GM18867 (cell line): ENCODE measurements at regions not wholly inside any gene's neighbourhood (a gene's known extent, or its start where the extent isn't known, plus 50 kb on each side); places are given as distances from the start of the nearest gene placed in this dataset.

Experiments
- ATAC-seq: cut with Tn5 transposase; IDR thresholded peaks from one replicate; pipeline ENCODE4 v1.9.1; 2021; ENCODE audit warnings: mild to moderate bottlenecking, moderate library complexity; ENCODE audit not compliant: unreplicated experiment

GRCh38 chr13:53631511-53631910 is 602.9 kb downstream of the OLFM4 start:
- no peak for ATAC-seq

- no peak for ATAC-seq
These were observed 609.4 kb downstream of the OLFM4 start for GRCh38 chr13:53638040-53638439.

- no peak for ATAC-seq
These were observed 613.7 kb downstream of the OLFM4 start for GRCh38 chr13:53642306-53642705.

GRCh38 chr13:53648673-53649072 is 620.1 kb downstream of the OLFM4 start:
- no peak for ATAC-seq

GRCh38 chr13:53672005-53672404 is 643.4 kb downstream of the OLFM4 start:
- no peak for ATAC-seq

GRCh38 chr13:53683146-53683545 is 654.5 kb downstream of the OLFM4 start:
- ATAC-seq: no peak

GRCh38 chr13:53683608-53684007 is 655.0 kb downstream of the OLFM4 start:
- no peak for ATAC-seq

GRCh38 chr13:53691417-53691816 is 662.8 kb downstream of the OLFM4 start:
- no peak for ATAC-seq

- ATAC-seq: no peak
These were observed 666.4 kb downstream of the OLFM4 start for GRCh38 chr13:53694814-53695532.

GRCh38 chr13:53703371-53704080 is 674.9 kb downstream of the OLFM4 start:
- no peak for ATAC-seq

- no peak for ATAC-seq
These were observed 690.7 kb downstream of the OLFM4 start for GRCh38 chr13:53719281-53719680.

- ATAC-seq: no peak
These were observed 704.1 kb downstream of the OLFM4 start for GRCh38 chr13:53732664-53733063.

GRCh38 chr13:53743906-53744305 is 715.3 kb downstream of the OLFM4 start:
- ATAC-seq: no peak

- ATAC-seq: no peak
These were observed 719.2 kb downstream of the OLFM4 start for GRCh38 chr13:53747825-53748224.

GRCh38 chr13:53749306-53749705 is 720.7 kb downstream of the OLFM4 start:
- no peak for ATAC-seq

GRCh38 chr13:53759016-53759415 is 730.4 kb downstream of the OLFM4 start:
- no peak for ATAC-seq

GRCh38 chr13:53775807-53776206 is 747.2 kb downstream of the OLFM4 start:
- no peak for ATAC-seq

- no peak for ATAC-seq
These were observed 750.3 kb downstream of the OLFM4 start for GRCh38 chr13:53778937-53779336.

GRCh38 chr13:53781941-53782340 is 753.3 kb downstream of the OLFM4 start:
- ATAC-seq: no peak

GRCh38 chr13:53782488-53782961 is 753.9 kb downstream of the OLFM4 start:
- ATAC-seq: peak; percentile 80

GRCh38 chr13:53783471-53783870 is 754.9 kb downstream of the OLFM4 start:
- no peak for ATAC-seq

GRCh38 chr13:53788286-53788685 is 759.7 kb downstream of the OLFM4 start:
- ATAC-seq: no peak
